ENCODE measurements at regions not wholly inside any gene's neighbourhood (a gene's known extent, or its start where the extent isn't known, plus 50 kb on each side); places are given as distances from the start of the nearest gene placed in this dataset.

DNA sequence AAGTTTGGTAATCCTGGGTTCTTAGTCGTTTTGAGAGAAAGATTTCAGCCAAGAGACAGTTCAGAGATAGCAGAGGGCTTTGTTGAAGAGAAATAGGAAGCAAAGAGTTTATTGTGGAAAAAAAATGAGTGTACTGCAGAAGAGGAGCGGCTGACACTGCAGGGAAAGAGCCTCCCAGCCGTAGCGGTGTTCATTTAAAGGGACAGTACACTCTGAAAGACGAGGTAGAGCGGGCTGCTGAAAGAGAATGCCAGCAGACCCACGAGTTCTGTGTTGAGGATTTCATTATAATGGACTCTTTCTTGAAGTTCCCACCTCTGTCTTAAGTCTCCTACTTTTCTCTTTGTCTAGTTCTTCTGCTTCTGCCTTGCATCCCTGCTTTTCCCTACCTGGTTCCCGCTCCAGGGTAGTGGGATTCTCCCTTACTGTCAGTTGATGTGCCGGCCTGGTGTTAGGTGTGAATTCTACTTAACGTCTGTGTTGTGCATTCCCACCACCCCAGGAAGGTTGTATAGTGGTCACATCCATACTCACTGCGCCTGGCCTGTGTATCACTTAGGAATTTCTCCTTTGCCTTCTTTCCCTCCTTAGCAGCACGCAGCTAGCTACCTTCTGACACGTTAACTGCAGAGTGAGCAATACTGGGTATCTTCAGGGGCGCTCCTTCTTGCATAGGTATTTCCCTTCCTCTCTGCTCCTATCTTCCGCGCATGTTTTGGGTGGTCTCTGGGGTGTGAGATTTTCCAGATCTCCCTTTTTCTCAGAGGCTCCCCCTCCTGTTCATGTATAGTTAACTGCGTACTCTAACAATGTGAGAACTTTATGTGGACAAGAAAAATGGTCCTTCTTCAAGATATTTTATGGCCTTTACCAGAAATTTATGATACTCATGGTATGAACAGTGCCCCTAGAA, 164.5 kb downstream of the PTH2R start:
- H3K36me3 ChIP-seq: no peaks in the 10 kb centered on the region
- H3K27me3 ChIP-seq: no peaks in the 10 kb centered on the region
- H3K4me3 ChIP-seq: no peak overlapping the region
- H3K9me3 ChIP-seq: no peaks in the 10 kb centered on the region
- no peaks in the 10 kb centered on the region for H3K4me1 ChIP-seq
- H3K27ac ChIP-seq: no peak overlapping the region
- TF ChIP-seq, protein P1, sequence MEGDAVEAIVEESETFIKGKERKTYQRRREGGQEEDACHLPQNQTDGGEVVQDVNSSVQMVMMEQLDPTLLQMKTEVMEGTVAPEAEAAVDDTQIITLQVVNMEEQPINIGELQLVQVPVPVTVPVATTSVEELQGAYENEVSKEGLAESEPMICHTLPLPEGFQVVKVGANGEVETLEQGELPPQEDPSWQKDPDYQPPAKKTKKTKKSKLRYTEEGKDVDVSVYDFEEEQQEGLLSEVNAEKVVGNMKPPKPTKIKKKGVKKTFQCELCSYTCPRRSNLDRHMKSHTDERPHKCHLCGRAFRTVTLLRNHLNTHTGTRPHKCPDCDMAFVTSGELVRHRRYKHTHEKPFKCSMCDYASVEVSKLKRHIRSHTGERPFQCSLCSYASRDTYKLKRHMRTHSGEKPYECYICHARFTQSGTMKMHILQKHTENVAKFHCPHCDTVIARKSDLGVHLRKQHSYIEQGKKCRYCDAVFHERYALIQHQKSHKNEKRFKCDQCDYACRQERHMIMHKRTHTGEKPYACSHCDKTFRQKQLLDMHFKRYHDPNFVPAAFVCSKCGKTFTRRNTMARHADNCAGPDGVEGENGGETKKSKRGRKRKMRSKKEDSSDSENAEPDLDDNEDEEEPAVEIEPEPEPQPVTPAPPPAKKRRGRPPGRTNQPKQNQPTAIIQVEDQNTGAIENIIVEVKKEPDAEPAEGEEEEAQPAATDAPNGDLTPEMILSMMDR (IDR thresholded peaks at IDR 0.05): no peak
- no peak for DNase-seq
- intact Hi-C loops (cut with DNase I; ENCODE audit: low total_unique reads): no loop called here

- TF ChIP-seq, protein P1 (IDR thresholded peaks at IDR 0.05): no peak
- intact Hi-C loops (cut with DNase I; ENCODE audit: low total_unique reads): no loop called here
- no peaks in the 10 kb centered on the region for H3K9me3 ChIP-seq
These were observed 165.2 kb downstream of the PTH2R start for GRCh38 chr2:208571764-208572131.

GRCh38 chr2:208573569-208573968, 167.0 kb downstream of the PTH2R start:
- no peak for DNase-seq
- Histone ChIP-seq H3K9me3 (peaks cover 0 to 7% (median 0%) of the 10 kb centered on the region in 3 donors), H3K4me1 (no peaks in the 10 kb centered on the region), H3K36me3 (no peaks in the 10 kb centered on the region), H3K4me3 (no peak overlapping the region), H3K27me3 (no peaks in the 10 kb centered on the region), H3K27ac (no peak overlapping the region)
- TF ChIP-seq, protein P1 (IDR thresholded peaks at IDR 0.05): no peak
- intact Hi-C loops (cut with DNase I; ENCODE audit: low total_unique reads): no loop called here

More at GRCh38 chr2:208571764-208572131, 165.2 kb downstream of the PTH2R start:
- Histone ChIP-seq H3K27me3 (no peaks in the 10 kb centered on the region), H3K36me3 (no peaks in the 10 kb centered on the region), H3K4me3 (no peak overlapping the region), H3K4me1 (no peaks in the 10 kb centered on the region), H3K27ac (no peak overlapping the region)
- DNase-seq: no peak

DNA sequence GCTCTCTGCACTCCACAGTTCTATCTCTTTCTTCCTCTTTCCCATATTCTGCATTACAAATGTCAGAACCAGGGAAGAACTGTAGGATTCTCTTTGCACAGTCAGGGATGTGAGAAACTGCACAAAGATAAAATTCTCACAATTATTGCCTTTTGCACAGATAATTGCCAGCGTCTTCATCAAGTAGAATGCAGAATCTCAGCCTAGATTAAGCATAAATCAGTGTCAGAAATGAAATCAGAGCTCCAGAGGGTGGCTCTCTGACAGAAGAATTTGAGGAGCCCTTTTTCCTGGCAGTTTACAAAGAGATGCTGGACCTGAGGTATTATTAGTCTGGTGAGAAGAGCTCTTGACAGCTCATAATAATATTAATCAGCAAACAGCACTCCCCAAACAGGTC, 173.1 kb downstream of the PTH2R start:
- no peak overlapping the region for H3K27ac ChIP-seq
- H3K4me3 ChIP-seq: no peak overlapping the region
- no peaks in the 10 kb centered on the region for H3K36me3 ChIP-seq
- peaks cover 0 to 7% (median 0%) of the 10 kb centered on the region in 3 donors for H3K9me3 ChIP-seq
- H3K27me3 ChIP-seq: no peaks in the 10 kb centered on the region
- H3K4me1 ChIP-seq: no peaks in the 10 kb centered on the region
- TF ChIP-seq, protein P1 (IDR thresholded peaks at IDR 0.05): no peak
- intact Hi-C loops (cut with DNase I; ENCODE audit: low total_unique reads): no loop called here
- no peak for DNase-seq

DNA sequence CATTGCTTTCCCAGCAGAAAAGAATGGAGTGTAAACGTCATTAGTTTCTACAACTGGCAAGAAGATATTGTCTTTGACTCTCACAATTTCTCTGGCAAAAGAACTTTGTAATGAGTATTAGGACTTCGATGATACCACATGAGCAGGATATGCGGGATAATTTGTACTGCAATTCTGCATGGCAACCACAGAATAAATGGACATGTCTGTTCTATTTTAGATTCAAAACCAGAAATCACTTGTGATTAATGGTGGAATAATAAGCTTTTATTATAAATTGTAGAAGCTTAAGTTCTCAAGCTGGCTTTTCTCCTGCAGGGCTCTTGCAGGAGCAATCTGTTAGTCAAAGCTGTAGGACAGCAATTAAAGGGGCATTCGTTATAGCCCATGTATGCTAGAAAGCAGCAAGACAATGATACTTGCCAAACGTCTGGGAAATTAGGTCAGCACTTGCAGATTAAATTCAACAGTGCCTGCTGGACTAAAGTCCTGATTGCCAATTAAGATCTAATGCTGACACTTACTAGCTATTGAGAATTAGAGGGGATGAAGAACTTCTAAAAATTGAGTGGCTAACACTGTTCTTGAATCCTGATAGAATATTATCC, 177.9 kb downstream of the PTH2R start:
- no peak overlapping the region for H3K4me3 ChIP-seq
- no peak for DNase-seq
- no peak overlapping the region for H3K27ac ChIP-seq
- H3K4me1 ChIP-seq: no peaks in the 10 kb centered on the region
- no peaks in the 10 kb centered on the region for H3K9me3 ChIP-seq
- intact Hi-C loops (cut with DNase I; ENCODE audit: low total_unique reads): no loop called here
- TF ChIP-seq, protein P1 (IDR thresholded peaks at IDR 0.05): no peak
- no peaks in the 10 kb centered on the region for H3K36me3 ChIP-seq
- H3K27me3 ChIP-seq: no peaks in the 10 kb centered on the region

Data from tibial artery (tissue), 4 donors.